Sigmoid colon (tissue), 6 donors: ENCODE measurements at regions not wholly inside any gene's neighbourhood (a gene's known extent, or its start where the extent isn't known, plus 50 kb on each side); places are given as distances from the start of the nearest gene placed in this dataset.

Source experiments
- DNase-seq: peaks from one replicate; pipeline ENCODE4 v3.0.0-alpha.2; 2019
- H3K27ac ChIP-seq, 4 donors: fragments of 200-600 bp; sonication (generic); one replicate each; pipeline ENCODE4 v1.5.1; 2016 to 2019; ENCODE audit warnings: mild to moderate bottlenecking in 1 of 4
- H3K27me3 ChIP-seq, 3 donors: fragments of 200-600 bp; sonication (generic); one replicate each; pipeline ENCODE4 v1.5.1; 2019; ENCODE audit warnings: mild to moderate bottlenecking in 1 of 3
- H3K36me3 ChIP-seq, 4 donors: fragments of 200-600 bp; sonication (generic); one replicate each; pipeline ENCODE4 v1.5.1; 2016 to 2019
- H3K4me1 ChIP-seq, 4 donors: fragments of 200-600 bp; sonication (generic); one replicate each; pipeline ENCODE4 v1.5.1; 2017 to 2019
- H3K4me3 ChIP-seq, 4 donors: fragments of 200-600 bp; sonication (generic); one replicate each; pipeline ENCODE4 v1.5.1; 2017 to 2019; ENCODE audit warnings: mild to moderate bottlenecking in 2 of 4, moderate library complexity in 1 of 4
- H3K9me3 ChIP-seq, 4 donors: fragments of 200-600 bp in 3 of 4; sonication (generic) in 3 of 4; one replicate each; pipeline versions ENCODE4 v1.5.1 to v1.6.1; 2013 to 2019
- CTCF ChIP-seq, 4 experiments: fragments of 450-650 bp in 3 of 4; fragments of 200-600 bp in 1 of 4; IDR thresholded peaks; one replicate each; pipeline ENCODE4 v1.5.1; 2016 to 2019; ENCODE audit warnings: antibody characterized with exemption in 4 of 4, mild to moderate bottlenecking in 3 of 4, moderate library complexity in 2 of 4
- EP300 ChIP-seq, 4 donors: sonication (generic); formaldehyde crosslinking; IDR thresholded peaks; one replicate each; pipeline ENCODE4 v1.6.1; 2017; ENCODE audit warnings: antibody characterized with exemption in 4 of 4
- POLR2A ChIP-seq, 2 donors: fragments of 450-650 bp; IDR thresholded peaks; one replicate each; pipeline ENCODE4 v1.6.1; 2016; ENCODE audit warnings: antibody characterized with exemption in 2 of 2, mild to moderate bottlenecking in 2 of 2, moderate library complexity in 2 of 2
- POLR2AphosphoS5 ChIP-seq, 4 donors: sonication (generic); formaldehyde crosslinking; IDR thresholded peaks; one replicate each; pipeline ENCODE4 v1.6.1; 2017; ENCODE audit warnings: antibody characterized with exemption in 4 of 4
- WGBS, 2 donors: extraction: QIAGEN DNeasy Blood & Tissue Kit; methylation state at CpG; one replicate each; pipeline ENCODE4 v1.1.7; 2013; 5-methylcytosine and 5-hydroxymethylcytosine counted together
- intact Hi-C: fragments of 100-400 bp; cut with DNase I; formaldehyde crosslinking; loops from one replicate; pipeline ENCODE4 v1.15.1; 2023
- donor health status: healthy with polysubstance abuse.
- donor health status: healthy.

- no peaks in the 10 kb centered on the region for H3K36me3 ChIP-seq
- no peaks in the 10 kb centered on the region for H3K4me1 ChIP-seq
- WGBS, 2 donors = 89 to 92% methylated on average over 2 of the region's 2 CpGs
- H3K27ac ChIP-seq = no peak overlapping the region
- DNase-seq = no peak
- H3K9me3 ChIP-seq = no peaks in the 10 kb centered on the region
- H3K27me3 ChIP-seq = peaks cover 0 to 8% (median 0%) of the 10 kb centered on the region in 3 donors
- H3K4me3 ChIP-seq = no peak overlapping the region
- TF ChIP-seq EP300 (IDR thresholded peaks at IDR 0.05) (no peak), CTCF (IDR thresholded peaks at IDR 0.05) (no peak), POLR2AphosphoS5 (IDR thresholded peaks at IDR 0.05) (no peak), POLR2A (IDR thresholded peaks at IDR 0.05) (no peak)
- intact Hi-C loops = no loop called here
These were observed 208.9 kb downstream of the SPP2 start for GRCh38 chr2:234259440-234259839.

- Histone ChIP-seq H3K27me3 (peaks cover 0 to 8% (median 0%) of the 10 kb centered on the region in 3 donors), H3K36me3 (no peaks in the 10 kb centered on the region), H3K27ac (no peak overlapping the region), H3K9me3 (no peaks in the 10 kb centered on the region), H3K4me1 (no peaks in the 10 kb centered on the region), H3K4me3 (no peak overlapping the region)
- TF ChIP-seq EP300 (IDR thresholded peaks at IDR 0.05) (no peak), CTCF (IDR thresholded peaks at IDR 0.05) (no peak), POLR2AphosphoS5 (IDR thresholded peaks at IDR 0.05) (no peak), POLR2A (IDR thresholded peaks at IDR 0.05) (no peak)
- 69 to 81% methylated on average over 5 of the region's 5 CpGs for WGBS, 2 donors
- DNase-seq = no peak
- intact Hi-C loops = no loop called here
These were observed 208.2 kb downstream of the SPP2 start for GRCh38 chr2:234258562-234259141.

- peaks cover 0 to 8% (median 0%) of the 10 kb centered on the region in 3 donors for H3K27me3 ChIP-seq
- intact Hi-C loops = no loop called here
- H3K4me1 ChIP-seq = peaks cover 0 to 1% (median 0%) of the 10 kb centered on the region in 4 donors
- TF ChIP-seq POLR2AphosphoS5 (IDR thresholded peaks at IDR 0.05) (no peak), CTCF (IDR thresholded peaks at IDR 0.05) (no peak), POLR2A (IDR thresholded peaks at IDR 0.05) (no peak), EP300 (IDR thresholded peaks at IDR 0.05) (no peak)
- no peak overlapping the region for H3K4me3 ChIP-seq
- H3K27ac ChIP-seq = no peak overlapping the region
- H3K9me3 ChIP-seq = no peaks in the 10 kb centered on the region
- WGBS, 2 donors = 14 to 53% methylated on average over 10 of the region's 10 CpGs
- no peaks in the 10 kb centered on the region for H3K36me3 ChIP-seq
- no peak for DNase-seq
These were observed 207.5 kb downstream of the SPP2 start for GRCh38 chr2:234257859-234258561.

- TF ChIP-seq EP300 (IDR thresholded peaks at IDR 0.05) (no peak), CTCF (IDR thresholded peaks at IDR 0.05) (no peak), POLR2A (IDR thresholded peaks at IDR 0.05) (no peak), POLR2AphosphoS5 (IDR thresholded peaks at IDR 0.05) (no peak)
- Histone ChIP-seq H3K36me3 (no peaks in the 10 kb centered on the region), H3K27me3 (peaks cover 0 to 8% (median 0%) of the 10 kb centered on the region in 3 donors), H3K4me1 (peaks cover 0 to 15% (median 7%) of the 10 kb centered on the region in 4 donors), H3K9me3 (no peaks in the 10 kb centered on the region), H3K27ac (no peak overlapping the region), H3K4me3 (no peak overlapping the region)
- intact Hi-C loops = no loop called here
- WGBS, 2 donors = 73 to 76% methylated on average over 3 of the region's 3 CpGs
- DNase-seq = no peak
These were observed 206.0 kb downstream of the SPP2 start for GRCh38 chr2:234256516-234256915.
